HT1080 (cell line): ENCODE measurements at regions not wholly inside any gene's neighbourhood (a gene's known extent, or its start where the extent isn't known, plus 50 kb on each side); places are given as distances from the start of the nearest gene placed in this dataset.

Experiments used
- DNase-seq: peaks from one replicate; pipeline ENCODE4 v3.0.0-alpha.2; 2015; ENCODE audit warnings: low read depth

DNA sequence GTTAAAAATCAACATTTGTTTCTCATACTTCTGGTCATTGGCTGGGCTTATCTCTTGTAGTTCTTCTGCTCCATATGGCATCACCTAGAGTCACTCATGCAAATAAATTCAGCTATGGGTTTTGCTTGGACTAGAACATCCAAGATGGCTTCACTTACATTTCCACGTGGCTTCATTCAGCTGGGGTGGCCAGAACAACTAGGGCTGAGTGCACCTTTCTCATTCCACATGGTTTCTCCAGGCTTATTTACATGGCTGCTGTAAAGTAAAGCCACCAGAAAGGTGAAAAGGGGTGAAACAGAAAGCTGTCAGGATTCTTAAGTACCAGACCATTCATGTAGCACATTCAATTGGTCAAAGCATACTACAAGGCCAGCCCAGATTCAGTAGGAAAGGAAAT is 151.1 kb upstream of the BMP2 start:
- no peak for DNase-seq

DNA sequence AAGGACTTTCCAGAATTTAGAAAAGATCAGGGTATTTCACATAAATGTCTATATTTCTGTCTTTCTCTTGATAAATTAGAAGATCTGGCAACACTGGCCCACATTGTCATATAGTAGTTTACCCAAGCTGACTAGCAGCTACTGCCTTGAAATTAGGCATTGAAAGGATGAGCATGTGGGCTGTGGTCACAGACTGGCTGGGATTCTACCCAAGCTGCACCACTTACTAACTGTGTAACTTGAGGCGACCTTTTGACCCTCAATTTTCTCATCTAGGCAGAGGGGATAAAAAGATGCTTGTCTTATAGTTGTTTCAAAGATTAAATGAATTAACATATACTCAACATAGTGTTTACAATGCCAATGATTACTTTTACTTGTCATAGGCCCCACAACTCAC is 152.7 kb upstream of the BMP2 start:
- no peak for DNase-seq

DNA sequence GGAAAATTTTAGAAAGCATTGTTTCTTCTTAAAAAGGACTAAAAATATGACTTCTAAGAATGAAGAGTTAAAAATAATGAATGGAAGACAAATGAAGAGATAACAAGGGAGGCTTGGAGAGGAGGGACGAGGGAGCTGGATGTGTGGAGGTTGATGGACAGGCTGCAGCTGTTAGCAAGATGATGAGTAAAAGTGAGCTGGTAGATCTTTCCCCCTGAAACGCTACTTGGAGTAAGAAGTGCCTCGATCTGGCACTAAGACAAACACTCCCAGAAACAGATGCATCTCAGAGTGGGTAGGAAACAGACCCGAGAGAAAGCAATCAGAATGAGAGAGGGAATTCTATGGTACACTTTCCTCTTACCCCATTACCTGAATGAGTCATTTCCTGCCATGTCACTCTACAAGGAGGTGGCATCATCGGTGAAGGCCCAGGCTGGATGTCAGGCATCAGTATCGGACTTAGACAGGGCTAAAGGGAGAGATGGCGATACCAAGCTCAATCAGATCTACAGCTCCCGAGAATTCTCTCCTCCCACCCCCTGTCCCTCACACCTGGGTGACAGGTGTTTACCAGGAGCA is 154.1 kb upstream of the BMP2 start:
- DNase-seq: peak; percentile 41

DNA sequence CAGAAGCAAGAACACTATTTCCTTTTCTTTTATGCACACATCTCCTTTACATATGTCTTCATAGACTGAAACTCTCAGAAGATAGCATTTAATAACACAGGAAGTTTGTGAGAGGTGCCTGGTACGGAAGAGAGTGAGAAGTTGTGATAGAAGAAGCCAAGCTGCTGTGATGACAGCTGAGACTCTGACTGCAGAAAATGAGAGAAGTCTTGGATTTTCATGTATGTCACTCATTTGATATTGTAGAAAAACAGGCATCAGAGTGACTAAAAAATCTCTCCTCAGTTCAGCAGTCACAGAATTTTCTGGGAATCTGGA is 154.9 kb upstream of the BMP2 start:
- DNase-seq: no peak

DNA sequence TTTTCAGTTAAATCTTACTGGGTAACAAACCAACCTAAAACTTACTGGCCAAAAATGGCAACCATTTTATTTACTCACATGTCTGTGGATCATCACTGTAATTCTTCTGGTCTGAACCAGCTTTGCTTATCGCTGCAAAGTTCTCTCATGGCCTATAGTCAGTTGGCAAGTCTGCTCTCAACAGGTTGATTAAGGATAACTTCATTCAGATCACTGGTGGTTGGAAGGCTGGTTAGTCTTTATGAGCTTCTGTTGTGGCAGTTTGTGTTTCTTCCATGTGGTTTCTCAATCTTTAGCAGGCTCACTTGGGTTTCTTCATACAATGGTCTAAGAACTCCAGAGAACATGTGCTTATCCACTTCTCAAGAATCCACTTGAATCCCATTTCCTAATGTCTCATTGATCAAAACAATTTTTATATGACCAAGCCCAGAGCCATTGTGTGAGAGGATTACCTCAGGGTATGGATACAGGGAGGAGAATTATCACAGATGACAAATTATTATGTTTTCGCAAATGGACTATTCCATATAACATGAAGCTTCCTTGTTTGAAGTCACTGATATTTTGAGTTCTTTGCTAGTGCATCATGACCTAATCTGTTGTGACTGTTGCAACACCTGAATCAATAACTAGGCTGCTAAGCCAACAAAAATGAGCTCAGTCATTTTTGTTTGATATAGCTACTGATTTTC is 155.4 kb upstream of the BMP2 start:
- no peak for DNase-seq

DNA sequence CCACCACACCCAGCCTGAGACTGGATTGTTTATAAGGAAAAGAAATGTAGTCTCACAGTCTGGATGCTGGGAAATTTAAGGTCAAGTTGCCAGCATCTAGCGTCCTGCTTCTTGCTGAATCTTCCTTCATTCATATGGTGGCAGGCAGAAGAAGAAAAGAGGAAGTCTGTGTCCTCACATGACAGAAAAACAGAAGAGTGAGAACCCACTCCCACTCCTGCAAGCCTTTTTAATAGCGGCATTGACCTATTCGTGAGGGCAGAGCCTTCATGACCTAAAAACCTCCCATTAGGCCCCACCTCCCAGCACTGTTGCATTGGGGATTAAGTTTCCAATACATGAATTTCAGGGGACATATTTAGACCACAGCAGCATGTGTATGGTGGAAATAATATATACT is 160.8 kb upstream of the BMP2 start:
- no peak for DNase-seq

DNA sequence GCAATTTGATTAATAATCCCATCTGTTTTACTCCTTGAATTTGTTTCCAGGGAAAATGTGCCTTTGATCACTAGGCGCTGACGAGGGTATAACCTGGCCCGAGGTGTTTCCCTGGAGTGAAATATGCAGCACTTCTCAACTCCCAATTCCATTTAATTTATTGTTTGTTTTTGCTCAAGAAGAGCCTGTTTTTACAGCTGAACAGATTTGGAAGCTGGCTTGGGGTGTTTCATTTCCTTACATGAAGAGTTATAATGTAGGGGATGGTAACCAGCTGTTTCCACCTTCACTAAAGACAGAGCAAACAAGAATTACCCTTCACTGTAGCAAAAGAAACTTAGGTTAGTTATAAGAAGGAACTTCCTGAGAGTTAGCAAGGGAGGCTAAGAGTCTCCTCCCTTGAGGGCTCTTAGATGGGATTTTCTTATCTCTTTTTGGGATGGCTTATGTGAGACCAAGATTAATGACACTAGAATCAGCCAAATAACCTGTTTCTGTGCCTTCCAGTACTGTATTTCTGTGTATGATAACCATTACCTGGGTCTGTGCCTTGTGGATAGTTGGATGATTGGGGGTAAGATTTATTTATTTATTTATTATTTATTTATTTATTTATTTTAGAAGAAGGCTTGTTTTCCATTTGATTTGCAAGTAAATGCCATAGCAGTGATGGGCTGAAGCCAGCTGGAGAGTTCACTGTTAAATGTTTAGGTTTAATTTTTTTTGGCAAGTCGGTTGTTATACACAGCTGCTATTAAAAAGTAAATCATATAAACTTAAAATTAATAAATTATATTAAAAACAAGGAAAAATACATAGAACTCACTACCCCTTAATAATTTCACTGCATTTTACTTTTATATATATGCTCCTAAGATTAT is 162.2 kb upstream of the BMP2 start:
- DNase-seq: no peak

DNA sequence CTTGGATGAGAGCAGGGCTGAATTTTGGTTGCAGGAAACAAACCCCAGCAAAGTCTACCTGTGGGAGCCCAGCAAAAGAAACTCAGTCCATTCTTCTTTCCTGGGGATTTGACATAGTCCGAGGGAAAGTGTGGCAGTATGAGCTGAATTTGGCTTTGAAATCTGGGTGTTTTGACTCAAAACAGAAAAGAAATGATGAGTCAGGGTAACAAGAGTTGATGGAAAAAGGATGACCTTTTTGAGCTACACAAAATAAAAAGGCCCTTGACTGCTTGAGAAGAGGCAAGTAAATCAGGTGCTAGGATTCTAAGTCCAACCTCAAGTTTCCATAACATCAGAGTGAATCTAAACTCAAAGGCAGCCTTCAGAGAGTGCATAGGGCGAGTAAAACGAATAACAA is 163.3 kb upstream of the BMP2 start:
- DNase-seq: no peak

DNA sequence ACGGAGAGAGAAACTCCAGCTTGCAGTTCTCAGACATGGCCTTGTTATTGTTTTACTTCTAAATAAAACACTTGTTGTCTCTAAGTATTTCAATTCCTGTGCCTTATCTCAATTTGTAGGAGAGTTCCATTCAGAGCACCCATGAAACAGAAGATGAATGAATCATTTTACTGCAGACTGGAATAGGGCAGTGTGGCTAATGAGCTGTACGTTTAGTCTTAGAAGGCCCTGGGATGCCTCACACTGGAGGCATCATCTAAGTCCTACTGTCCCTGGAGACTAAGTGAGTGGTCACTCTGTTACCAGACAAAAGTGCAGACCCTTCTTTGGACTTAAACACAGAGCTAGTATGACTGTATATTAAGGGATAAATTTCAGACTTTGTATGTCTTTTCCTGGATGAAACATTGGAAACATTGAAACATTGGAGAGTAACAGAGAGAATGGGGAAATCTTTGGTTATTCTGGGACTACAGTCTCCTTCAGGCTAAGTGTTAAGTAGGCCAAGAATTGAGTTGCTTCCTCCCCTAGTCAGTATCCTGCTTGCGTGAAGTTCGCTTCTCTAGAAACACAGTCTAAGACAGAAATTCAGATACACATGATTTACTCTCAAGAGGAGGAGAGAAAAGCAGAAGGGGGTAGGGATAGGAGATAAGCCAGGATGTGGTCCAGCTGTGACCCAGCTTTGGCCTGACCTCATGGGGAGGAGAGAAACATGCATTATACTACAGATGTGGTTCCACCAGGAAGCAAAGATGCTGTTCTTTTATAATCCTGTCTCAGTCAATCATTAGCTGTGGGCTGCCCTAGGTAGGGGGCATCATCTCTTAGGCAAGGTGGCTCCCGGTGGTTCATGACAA is 167.4 kb upstream of the BMP2 start:
- DNase-seq: no peak

DNA sequence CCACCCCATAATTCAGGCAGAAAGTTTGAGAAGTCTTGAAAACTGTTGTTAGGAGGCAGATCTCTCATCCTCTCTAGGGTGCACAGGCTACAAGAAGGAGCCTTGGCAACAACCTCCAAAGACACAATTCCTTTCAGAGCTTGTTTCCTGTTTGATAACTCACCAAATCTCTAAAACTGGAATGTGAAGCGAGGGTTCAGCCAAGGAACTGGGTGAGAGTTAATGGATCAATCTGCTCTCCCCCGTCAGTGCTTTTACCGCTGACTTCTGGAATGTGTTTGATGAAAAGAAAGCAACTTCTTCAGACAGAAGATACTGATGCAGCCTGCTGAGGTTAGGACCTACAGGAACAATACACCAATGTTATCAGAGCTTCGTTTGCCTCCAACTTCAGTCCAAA is 171.8 kb upstream of the BMP2 start:
- DNase-seq: no peak

DNA sequence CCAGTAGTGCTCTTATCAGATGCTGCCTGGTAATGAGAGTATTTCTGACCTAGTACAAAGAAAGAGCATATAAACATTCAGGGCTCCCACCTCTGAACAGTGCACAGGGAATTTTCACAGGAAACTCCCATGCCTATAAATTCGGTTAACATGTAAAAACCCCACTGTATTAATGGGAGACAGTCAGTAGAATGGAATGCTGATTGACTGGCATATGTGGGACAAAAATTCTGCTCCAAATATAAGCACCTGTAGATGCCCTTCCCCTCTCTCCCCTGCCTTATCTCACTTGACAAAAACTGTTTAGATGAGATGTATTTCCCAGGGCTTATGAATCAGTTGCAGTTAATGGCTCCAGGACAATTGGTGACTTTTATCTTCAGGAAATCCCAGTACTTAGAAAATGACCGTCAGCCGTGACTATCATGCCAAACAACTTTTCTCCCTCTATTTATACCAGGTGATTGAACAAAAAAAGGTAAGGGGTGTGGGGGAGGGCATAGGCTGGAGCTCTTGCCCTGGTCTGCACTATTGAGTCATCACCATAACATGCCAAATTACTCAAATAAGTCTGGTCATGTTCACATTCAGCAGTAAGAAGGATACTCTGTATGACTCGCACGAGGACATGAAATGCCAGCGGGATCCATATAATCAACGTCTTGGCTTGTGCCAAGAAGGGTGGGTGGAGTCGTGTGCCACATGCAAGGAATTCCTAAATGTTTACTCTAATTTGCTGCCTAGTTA is 176.4 kb upstream of the BMP2 start:
- DNase-seq: peak; percentile 88

DNA sequence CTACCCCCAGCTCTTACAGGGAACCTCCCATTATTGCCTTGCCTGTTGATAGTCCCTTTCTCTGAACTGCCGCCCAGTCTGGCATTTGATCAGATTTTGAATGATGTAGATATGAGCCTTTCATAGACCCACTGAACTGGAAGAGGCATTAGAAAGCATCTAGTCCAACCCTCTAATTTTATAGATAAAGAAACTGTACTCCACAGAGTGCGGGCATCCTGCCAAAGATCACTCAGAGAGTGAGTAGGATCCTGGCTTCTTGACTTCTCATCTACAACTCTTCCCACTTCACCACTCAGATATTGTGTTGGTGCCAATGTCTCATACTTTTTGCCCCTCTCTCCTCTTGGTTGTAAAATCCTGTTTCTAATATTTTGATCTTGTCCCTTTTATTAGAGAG is 179.2 kb upstream of the BMP2 start:
- peak; percentile 52 for DNase-seq

DNA sequence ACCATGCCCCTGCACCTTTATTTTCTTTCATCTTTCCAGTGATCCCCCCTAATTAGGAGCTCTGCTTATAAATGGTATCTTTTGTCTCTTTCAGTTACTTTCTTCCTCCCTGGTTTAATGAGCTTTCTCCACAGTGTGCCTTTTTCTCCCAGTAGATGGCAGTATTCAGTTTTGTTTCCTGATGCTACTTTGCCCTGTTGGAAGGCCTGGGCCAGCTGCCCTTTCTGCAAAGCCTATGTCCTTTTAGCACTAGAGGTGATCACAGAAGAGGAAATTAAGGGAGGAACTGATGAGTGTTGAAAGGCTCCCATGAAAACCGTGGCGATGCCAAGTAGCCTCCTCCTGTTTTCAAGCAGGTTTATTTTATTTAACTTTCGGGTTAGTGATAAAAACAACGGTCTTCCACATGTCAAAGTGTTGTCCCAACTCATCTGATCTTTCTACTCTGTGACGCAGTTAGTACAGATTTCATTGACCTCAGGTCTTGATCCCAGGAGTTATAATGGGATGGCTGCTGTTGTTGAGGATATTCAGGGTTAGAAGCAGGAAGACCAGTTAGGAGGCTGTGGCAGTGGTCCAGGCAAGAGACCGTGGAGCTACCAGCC is 184.2 kb upstream of the BMP2 start:
- DNase-seq: peak; percentile 57

DNA sequence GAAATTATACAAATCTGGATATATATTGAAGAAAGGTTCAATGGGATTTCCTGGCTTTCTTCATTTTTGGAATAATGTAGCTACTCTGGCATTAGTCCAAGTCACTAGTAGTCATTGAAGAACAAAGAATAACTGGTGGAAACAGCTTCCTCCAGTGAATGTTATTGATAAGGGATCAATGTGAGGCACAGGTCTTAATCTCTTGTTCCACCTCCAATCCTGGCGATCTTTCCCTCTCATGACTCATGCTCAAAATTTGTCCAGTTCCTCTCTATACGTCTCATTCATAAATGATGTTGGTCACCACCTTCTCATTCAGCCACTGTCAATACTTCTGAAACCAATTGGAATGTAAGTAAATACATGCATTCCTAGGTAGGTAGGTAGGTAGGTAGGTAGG is 185.0 kb upstream of the BMP2 start:
- DNase-seq: no peak

DNA sequence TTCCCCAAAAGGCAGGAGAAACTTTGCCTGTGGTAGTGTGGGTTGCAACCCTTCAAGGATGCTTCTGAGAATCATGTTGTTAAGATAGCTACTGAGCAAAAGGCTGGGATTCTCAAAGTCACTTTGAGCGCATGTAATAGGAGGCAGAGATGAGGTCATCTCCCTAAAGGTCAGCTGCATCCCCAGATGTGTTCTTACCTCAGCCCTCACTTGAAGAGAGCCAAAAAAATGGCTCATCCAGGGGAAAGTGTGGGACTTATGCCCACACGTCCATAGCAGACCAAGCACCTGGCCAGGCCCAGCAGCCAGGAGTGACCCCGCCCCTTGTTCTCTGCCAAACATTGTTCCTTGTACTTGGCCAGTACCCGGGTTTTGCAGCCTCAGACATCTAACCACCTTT is 187.0 kb upstream of the BMP2 start:
- no peak for DNase-seq

DNA sequence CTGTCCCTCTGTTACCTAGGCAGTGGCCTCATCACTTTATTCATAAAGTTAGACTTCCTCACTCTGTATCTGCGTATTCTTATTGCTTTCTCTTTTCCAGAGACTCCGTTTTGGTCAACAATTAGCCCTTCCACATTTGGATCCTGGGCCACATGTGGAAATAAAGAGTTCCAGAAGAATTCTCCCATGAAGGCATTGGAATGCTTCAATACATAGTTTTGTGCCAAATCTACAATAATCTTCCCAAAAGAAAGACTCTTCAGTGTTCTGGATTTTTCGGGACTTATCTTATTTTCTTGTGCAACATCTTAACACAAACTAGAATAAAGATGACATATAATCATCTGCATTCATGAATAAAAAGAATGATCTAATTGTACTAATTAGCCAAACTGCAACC is 187.7 kb upstream of the BMP2 start:
- DNase-seq: no peak

DNA sequence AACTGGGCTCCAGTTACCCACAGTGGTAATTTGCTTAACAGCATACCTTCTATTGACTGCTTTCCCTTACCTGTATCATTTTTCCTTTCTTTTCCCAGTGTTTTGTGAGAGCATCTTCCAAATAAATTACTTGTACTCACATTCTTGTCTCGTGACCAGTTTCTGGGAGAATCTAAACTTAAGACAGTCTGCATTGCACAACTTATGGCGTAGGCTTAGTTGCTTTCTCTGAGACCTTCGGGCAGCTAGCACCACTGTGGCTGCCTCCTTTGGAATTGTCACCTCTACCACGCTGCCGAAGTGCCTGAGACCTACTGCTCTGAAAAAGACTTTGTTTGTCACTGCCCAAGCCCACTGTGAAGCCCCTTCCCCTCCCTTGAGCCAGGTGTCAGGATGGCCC is 188.1 kb upstream of the BMP2 start:
- no peak for DNase-seq

DNA sequence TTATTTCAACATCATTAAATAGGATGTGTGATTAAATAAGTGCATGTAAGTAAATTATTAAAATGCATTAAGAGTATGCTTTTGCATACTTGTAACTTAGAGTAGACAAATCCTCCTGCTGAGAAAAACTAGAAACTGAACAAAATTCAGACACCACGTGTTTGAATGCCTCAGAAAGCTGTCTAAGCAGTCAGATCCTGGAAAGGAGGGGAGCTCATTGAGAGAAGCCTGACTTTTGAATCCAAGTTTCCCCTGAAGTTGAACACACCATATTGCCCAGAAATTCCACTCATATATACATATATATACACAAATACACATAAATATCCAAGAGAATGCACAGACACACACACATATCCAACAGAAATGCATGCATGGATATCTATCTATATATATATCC is 190.0 kb upstream of the BMP2 start:
- DNase-seq: no peak

DNA sequence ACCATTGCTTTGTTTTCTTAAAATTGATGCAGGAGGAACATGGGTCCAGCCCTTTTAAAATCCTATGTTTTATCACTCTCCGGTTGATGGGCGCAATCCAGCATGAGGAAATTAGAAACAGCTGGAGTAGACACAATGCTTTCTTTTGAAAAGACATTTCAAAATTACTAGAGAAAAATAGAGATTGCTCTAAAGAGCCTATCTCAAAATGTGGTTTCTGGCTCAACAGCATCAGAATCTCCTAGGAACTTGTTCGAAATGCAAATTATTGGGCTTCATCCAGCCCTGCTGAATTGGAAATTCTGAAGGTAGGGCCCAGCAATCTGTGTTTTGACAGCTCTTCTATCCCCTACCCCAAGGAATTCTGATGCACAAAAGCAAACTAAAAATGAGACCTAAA is 190.8 kb upstream of the BMP2 start:
- no peak for DNase-seq

DNA sequence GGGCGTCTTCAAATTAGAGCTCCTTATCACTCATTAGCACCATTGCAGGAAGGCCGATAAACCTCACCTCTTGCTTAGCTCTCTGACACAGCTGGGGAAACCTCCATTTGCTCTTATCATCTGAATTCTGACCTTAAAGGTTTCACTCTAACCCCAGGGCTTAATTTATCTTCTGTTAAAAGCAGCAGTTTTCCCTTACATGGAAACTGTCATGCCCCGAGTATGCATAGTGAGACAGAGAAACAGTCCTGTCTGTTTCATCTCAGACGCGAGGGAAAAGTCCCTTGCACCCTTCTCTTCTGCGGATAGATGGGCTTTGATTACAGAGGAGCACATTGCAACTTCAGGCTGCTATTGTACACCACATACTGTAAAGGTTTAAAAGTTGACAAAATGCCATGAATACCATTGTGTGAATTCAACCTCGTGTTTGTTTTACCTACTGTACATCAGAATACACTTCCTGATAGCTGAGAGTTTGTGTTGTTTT is 191.5 kb upstream of the BMP2 start:
- no peak for DNase-seq

DNA sequence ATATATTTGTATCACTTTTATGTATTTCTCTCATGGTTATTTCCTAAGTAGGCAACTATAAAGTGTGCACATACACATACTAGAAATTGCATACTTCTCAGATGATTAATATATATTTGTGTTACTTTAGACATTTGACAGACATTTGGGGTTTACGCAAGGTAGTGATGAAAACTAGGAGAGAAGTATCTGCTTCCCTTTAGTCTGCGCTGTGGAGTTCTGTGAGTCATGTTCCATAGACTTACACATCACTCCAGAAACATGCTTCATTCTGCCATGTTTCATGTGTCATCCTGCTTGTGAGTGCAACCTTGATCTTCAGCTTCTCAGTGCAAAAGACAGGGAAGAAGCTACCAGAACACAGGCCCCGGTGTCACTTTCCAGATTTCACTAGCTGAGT is 200.7 kb upstream of the BMP2 start:
- peak; percentile 70 for DNase-seq
